GM12878 (cell line): ENCODE measurements at regions not wholly inside any gene's neighbourhood (a gene's known extent, or its start where the extent isn't known, plus 50 kb on each side); places are given as distances from the start of the nearest gene placed in this dataset.
A peak's percentile ranks its signal among the peaks of the same experiment; 100 is the strongest.
"Not testable (repeated sequence)": the region's sequence is repeated elsewhere in the genome, so short reads cannot be mapped to it uniquely, and the experiment has no call there.

Experiments
- ATAC-seq: fragments of 200-7000 bp; cut with Tn5 transposase; 3 replicates; pipeline ENCODE4 v1.9.1; 2020; ENCODE audit warnings: mild to moderate bottlenecking, moderate library complexity
- BruUV-seq: library from RNA; stranded (reverse); fragments of 400-500 nt; replicated peaks from 2 replicates; lab custom pipeline; 2021; lab: Mats Ljungman, UMichigan
- CTCF ChIA-PET: fragments of 300-600 bp; sonication (Branson Sonifier 250); formaldehyde crosslinking; extraction: SDS; loops from one replicate; lab custom pipeline; 2021; ENCODE audit warnings: inconsistent platforms; lab: Yijun Ruan, JAX
- POLR2A ChIA-PET: fragments of 350-600 bp; formaldehyde crosslinking; extraction: SDS; loops from one replicate; lab custom pipeline; 2021; ENCODE audit warnings: inconsistent platforms; lab: Charles Lee
- RAD21 ChIA-PET: fragments of 300-600 bp; sonication (Branson Sonifier 250); formaldehyde crosslinking; loops from one replicate; lab custom pipeline; 2023; ENCODE audit warnings: antibody characterized with exemption; ENCODE audit not compliant: unreplicated experiment; lab: Charles Lee
- SMC1A ChIA-PET: fragments of 300-600 bp; sonication (Branson Sonifier 250); formaldehyde crosslinking; loops from one replicate; lab custom pipeline; 2023; ENCODE audit not compliant: unreplicated experiment, uncharacterized antibody; lab: Charles Lee
- DNase-seq: peaks from one replicate; pipeline ENCODE4 v3.0.0-alpha.2; 2011; ENCODE audit warnings: low read depth, low spot score
- FAIRE-seq: peaks from 3 replicates; lab custom pipeline; 2011; peaks lifted over from hg19 to GRCh38; lab: Jason Lieb, UNC
- H2AFZ ChIP-seq: 2 replicates; pipeline ENCODE4 v1.6.0; 2011; ENCODE audit warnings: low read depth, low read length, control low read depth; ENCODE audit not compliant: control insufficient read depth
- H3K27ac ChIP-seq: 2 replicates; pipeline ENCODE4 v1.5.1; 2011; ENCODE audit warnings: control low read depth; ENCODE audit not compliant: control insufficient read depth, insufficient read depth
- H3K27me3 ChIP-seq, 2 experiments: replicated peaks in 1 of 2; 2 replicates each; pipeline versions ENCODE4 v1.6.0 to v1.6.1; 2011; ENCODE audit warnings: low read length in 1 of 2; ENCODE audit not compliant: control insufficient read depth in 2 of 2, insufficient read depth in 2 of 2
- H3K36me3 ChIP-seq, 2 experiments: 2 replicates each; pipeline ENCODE4 v1.5.1; 2011; ENCODE audit warnings: low read length in 1 of 2; ENCODE audit not compliant: control insufficient read depth in 2 of 2, insufficient read depth in 2 of 2
- H3K4me1 ChIP-seq: 2 replicates; pipeline ENCODE4 v1.6.1; 2011; ENCODE audit warnings: mild to moderate bottlenecking, low read length, moderate library complexity, mixed read lengths; ENCODE audit not compliant: control insufficient read depth, insufficient read depth
- H3K4me2 ChIP-seq: 2 replicates; pipeline ENCODE4 v1.6.0; 2011; ENCODE audit warnings: control low read depth; ENCODE audit not compliant: control insufficient read depth, insufficient read depth
- H3K4me3 ChIP-seq: fragments of 200-600 bp; sonication (generic); 2 replicates; pipeline ENCODE4 v1.5.1; 2016
- H3K79me2 ChIP-seq: 2 replicates; pipeline ENCODE4 v1.6.0; 2011; ENCODE audit warnings: low read length; ENCODE audit not compliant: control insufficient read depth, insufficient read depth
- H3K9ac ChIP-seq: 2 replicates; pipeline ENCODE4 v1.8.0; 2011; ENCODE audit warnings: low read length, control low read depth, mixed read lengths; ENCODE audit not compliant: control insufficient read depth, insufficient read depth
- H3K9me3 ChIP-seq: replicated peaks from 3 replicates; pipeline ENCODE4 v1.5.1; 2011; ENCODE audit warnings: mild to moderate bottlenecking, low read length; ENCODE audit not compliant: control insufficient read depth, insufficient read depth
- H4K20me1 ChIP-seq: 2 replicates; pipeline ENCODE4 v1.6.0; 2011; ENCODE audit not compliant: control insufficient read depth, insufficient read depth
- DPF2 ChIP-seq: fragments of 450-650 bp; IDR thresholded peaks from 2 replicates; pipeline ENCODE4 v1.6.1; 2017; ENCODE audit warnings: mild to moderate bottlenecking
- ELK1 ChIP-seq: IDR thresholded peaks from 2 replicates; pipeline ENCODE4 v1.6.1; 2012; ENCODE audit warnings: low read depth, low read length, improper control_type of control experiment
- FOXM1 ChIP-seq: IDR thresholded peaks from 2 replicates; pipeline ENCODE4 v1.6.1; 2012; ENCODE audit warnings: low read depth, mild to moderate bottlenecking, inconsistent platforms, low read length, moderate library complexity
- HCFC1 ChIP-seq: fragments of 150-350 bp; IDR thresholded peaks from 2 replicates; pipeline ENCODE4 v1.6.1; 2014; ENCODE audit warnings: low read length
- MEF2A ChIP-seq: IDR thresholded peaks from 2 replicates; pipeline ENCODE4 v1.6.1; 2011; ENCODE audit warnings: low read depth, mild to moderate bottlenecking, low read length, moderate library complexity; ENCODE audit not compliant: insufficient read depth
- RAD21 ChIP-seq: IDR thresholded peaks from 2 replicates; pipeline ENCODE4 v1.6.1; 2011; ENCODE audit warnings: mild to moderate bottlenecking, low read depth, low read length, moderate library complexity; ENCODE audit not compliant: insufficient read depth
- RAD51 ChIP-seq: fragments of 450-650 bp; IDR thresholded peaks from 2 replicates; pipeline ENCODE4 v1.6.1; 2016; ENCODE audit warnings: moderate library complexity, mild to moderate bottlenecking, inconsistent platforms
- SIN3A ChIP-seq: IDR thresholded peaks from 2 replicates; pipeline ENCODE4 v1.6.1; 2012; ENCODE audit warnings: low read depth, low read length, improper control_type of control experiment
- ZNF622 ChIP-seq: fragments of 450-650 bp; IDR thresholded peaks from 2 replicates; pipeline ENCODE4 v1.6.1; 2017; ENCODE audit warnings: mild to moderate bottlenecking, inconsistent platforms
- WGBS: methylation state at CpG from one replicate; pipeline ENCODE4 v1.1.6; 2016; ENCODE audit warnings: low lambda C conversion rate; ENCODE audit not compliant: insufficient replicate concordance, insufficient coverage; ENCODE audit errors: missing lambda C conversion rate; 5-methylcytosine and 5-hydroxymethylcytosine counted together
- in situ Hi-C: fragments of 300-500 bp; cut with MboI; formaldehyde crosslinking; loops from 9 replicates; pipeline ENCODE4 v1.14.3; 2018; ENCODE audit warnings: mixed read lengths
- intact Hi-C: fragments of 100-400 bp; cut with micrococcal nuclease; formaldehyde crosslinking; loops from one replicate; pipeline ENCODE4 v1.14.2; 2022; ENCODE audit not compliant: unreplicated experiment
- TF ChIP-seq, protein P1 (sequence below): fragments of 450-650 bp; IDR thresholded peaks from 2 replicates; pipeline ENCODE4 v1.6.1; 2017; ENCODE audit warnings: mild to moderate bottlenecking, moderate library complexity

DNA sequence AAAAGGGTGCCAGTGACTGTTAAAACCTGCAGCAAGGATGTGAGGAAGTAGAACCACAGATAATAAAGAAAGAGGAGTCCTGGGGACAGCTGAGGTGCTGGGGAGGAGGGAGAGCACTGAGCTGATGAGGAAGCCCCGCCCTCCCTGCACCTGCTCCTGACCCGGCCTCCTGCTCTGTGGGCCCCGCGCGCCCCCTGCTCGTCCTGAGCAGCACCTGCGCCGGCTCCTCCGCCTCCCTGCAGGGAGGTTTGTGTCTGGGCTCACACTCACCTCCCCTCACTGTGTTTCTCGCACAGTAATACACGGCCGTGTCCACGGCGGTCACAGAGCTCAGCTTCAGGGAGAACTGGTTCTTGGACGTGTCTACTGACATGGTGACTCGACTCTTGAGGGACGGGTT lies 797.6 kb downstream of the TMEM121 start:
- WGBS = 25% methylated on average over 17 of the region's 17 CpGs
- FAIRE-seq, H3K27ac ChIP-seq, in situ Hi-C loops, BruUV-seq, H3K9ac ChIP-seq, H3K9me3 ChIP-seq, H3K4me3 ChIP-seq, H3K79me2 ChIP-seq, H3K27me3 ChIP-seq, H2AFZ ChIP-seq, H3K4me2 ChIP-seq, POLR2A ChIA-PET, RAD21 ChIA-PET, H3K4me1 ChIP-seq, H3K36me3 ChIP-seq, H4K20me1 ChIP-seq, ATAC-seq, DNase-seq: not testable (repeated sequence)
- CTCF ChIA-PET = interaction anchor here (1.6 kb wide), 1 partner anchor 15 kb away, joined by 4 read pairs; no protein-coding TSS in a partner anchor
- peak; percentile 11; the same call in 1 of the 2 replicates for TF ChIP-seq RAD21
- intact Hi-C loops = loop anchor here (5.0 kb wide), 1 partner anchor 33 kb away; no protein-coding TSS in a partner anchor
- SMC1A ChIA-PET = interaction anchor here (2.9 kb wide), 1 partner anchor 11 kb away, joined by 7 read pairs; no protein-coding TSS in a partner anchor

DNA sequence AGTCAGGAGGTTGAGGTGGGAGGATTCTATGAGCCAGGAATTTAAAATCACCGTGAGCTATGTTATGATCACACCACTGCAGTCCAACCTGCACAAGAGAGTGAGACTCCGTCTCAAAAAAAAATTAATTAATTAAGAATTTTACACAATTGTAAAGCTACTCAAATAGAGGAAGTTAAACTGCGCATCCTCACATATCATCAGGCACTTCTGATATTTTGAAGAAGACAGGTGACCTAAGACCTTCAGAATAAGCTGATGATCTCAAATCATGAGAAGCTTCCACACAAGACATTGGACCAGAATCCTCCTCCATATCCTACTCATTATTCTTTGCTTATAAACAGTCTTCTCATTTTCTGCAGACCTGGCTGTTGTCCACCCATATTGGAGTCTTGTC lies 800.9 kb downstream of the TMEM121 start:
- H3K36me3 ChIP-seq = no peaks in the 10 kb centered on the region
- POLR2A ChIA-PET = interaction anchor here (0.6 to 1.3 kb wide), 4 partner anchors 28 to 58 kb away, joined by 3 read pairs; no protein-coding TSS in a partner anchor
- no peaks in the 10 kb centered on the region for H4K20me1 ChIP-seq
- DNase-seq (no peak), ATAC-seq (no peak), FAIRE-seq (no peak)
- no peaks in the 10 kb centered on the region for H3K79me2 ChIP-seq
- in situ Hi-C loops = no loop called here
- H3K27ac ChIP-seq = no peak overlapping the region
- H3K4me2 ChIP-seq = no peak overlapping the region
- H3K27me3 ChIP-seq = no peaks in the 10 kb centered on the region
- H3K9me3 ChIP-seq = no peaks in the 10 kb centered on the region
- RAD21 ChIA-PET = interaction anchor here (0.7 to 1.1 kb wide), 2 partner anchors 27 to 29 kb away, joined by 3 to 10 read pairs; no protein-coding TSS in a partner anchor
- no TSS peak for BruUV-seq
- no peaks in the 10 kb centered on the region for H3K4me1 ChIP-seq
- SMC1A ChIA-PET = interaction anchor here (0.6 to 1.0 kb wide), 6 partner anchors 9 to 91 kb away, joined by 3 to 7 read pairs (median 4); no protein-coding TSS in a partner anchor
- CTCF ChIA-PET = interaction anchor here (0.7 to 1.4 kb wide), 9 partner anchors 9 to 203 kb away, joined by 3 to 11 read pairs (median 4); no protein-coding TSS in a partner anchor
- H2AFZ ChIP-seq = no peak overlapping the region
- intact Hi-C loops = no loop called here
- WGBS = 83% methylated on average over 3 of the region's 3 CpGs
- H3K9ac ChIP-seq = no peak overlapping the region
- no peak overlapping the region for H3K4me3 ChIP-seq
- TF ChIP-seq DPF2 (no peak), RAD51 (no peak), FOXM1 (no peak), HCFC1 (no peak), ELK1 (no peak), ZNF622 (no peak), SIN3A (no peak), MEF2A (no peak)
- TF ChIP-seq, protein P1, sequence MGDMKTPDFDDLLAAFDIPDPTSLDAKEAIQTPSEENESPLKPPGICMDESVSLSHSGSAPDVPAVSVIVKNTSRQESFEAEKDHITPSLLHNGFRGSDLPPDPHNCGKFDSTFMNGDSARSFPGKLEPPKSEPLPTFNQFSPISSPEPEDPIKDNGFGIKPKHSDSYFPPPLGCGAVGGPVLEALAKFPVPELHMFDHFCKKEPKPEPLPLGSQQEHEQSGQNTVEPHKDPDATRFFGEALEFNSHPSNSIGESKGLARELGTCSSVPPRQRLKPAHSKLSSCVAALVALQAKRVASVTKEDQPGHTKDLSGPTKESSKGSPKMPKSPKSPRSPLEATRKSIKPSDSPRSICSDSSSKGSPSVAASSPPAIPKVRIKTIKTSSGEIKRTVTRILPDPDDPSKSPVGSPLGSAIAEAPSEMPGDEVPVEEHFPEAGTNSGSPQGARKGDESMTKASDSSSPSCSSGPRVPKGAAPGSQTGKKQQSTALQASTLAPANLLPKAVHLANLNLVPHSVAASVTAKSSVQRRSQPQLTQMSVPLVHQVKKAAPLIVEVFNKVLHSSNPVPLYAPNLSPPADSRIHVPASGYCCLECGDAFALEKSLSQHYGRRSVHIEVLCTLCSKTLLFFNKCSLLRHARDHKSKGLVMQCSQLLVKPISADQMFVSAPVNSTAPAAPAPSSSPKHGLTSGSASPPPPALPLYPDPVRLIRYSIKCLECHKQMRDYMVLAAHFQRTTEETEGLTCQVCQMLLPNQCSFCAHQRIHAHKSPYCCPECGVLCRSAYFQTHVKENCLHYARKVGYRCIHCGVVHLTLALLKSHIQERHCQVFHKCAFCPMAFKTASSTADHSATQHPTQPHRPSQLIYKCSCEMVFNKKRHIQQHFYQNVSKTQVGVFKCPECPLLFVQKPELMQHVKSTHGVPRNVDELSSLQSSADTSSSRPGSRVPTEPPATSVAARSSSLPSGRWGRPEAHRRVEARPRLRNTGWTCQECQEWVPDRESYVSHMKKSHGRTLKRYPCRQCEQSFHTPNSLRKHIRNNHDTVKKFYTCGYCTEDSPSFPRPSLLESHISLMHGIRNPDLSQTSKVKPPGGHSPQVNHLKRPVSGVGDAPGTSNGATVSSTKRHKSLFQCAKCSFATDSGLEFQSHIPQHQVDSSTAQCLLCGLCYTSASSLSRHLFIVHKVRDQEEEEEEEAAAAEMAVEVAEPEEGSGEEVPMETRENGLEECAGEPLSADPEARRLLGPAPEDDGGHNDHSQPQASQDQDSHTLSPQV = no peak
